Gastrocnemius medialis (tissue), 4 donors: ENCODE measurements at regions not wholly inside any gene's neighbourhood (a gene's known extent, or its start where the extent isn't known, plus 50 kb on each side); places are given as distances from the start of the nearest gene placed in this dataset.

Experiments used
- CTCF ChIP-seq, 5 experiments: fragments of 450-650 bp in 3 of 5; fragments of 200-600 bp in 2 of 5; sonication (generic) in 2 of 5; IDR thresholded peaks in 4 of 5; conservative IDR thresholded peaks in 1 of 5; 1 replicate in 4 of 5; 2 replicates in 1 of 5; pipeline ENCODE4 v1.5.1; 2016 to 2019; ENCODE audit warnings: antibody characterized with exemption in 5 of 5, mild to moderate bottlenecking in 3 of 5, moderate library complexity in 3 of 5
- POLR2A ChIP-seq, 2 donors: fragments of 450-650 bp; IDR thresholded peaks; one replicate each; pipeline ENCODE4 v1.6.1; 2017; ENCODE audit warnings: antibody characterized with exemption in 2 of 2, mild to moderate bottlenecking in 2 of 2, moderate library complexity in 2 of 2

DNA sequence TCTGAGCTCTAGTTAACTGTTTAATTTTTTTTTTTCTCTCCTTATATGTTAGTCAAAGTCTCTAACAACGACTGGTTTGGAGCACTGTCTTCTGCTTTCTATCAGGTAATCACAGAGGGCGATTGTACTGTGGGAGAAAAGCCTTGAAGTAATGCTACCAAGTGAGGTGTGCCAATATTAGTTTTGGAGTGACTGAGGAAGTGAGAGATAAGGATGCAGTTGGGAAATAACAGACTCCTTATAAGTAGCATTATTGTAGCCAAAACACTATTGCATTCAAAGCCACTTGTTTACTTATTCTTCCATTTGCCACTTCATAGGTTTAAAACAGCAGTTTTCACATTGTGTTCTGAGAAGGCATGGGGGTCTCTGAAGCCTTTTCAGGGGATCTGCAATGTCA lies 79.1 kb upstream of the SLC6A14 start:
- TF ChIP-seq POLR2A (IDR thresholded peaks at IDR 0.05) (no peak), CTCF (IDR thresholded peaks at IDR 0.05 in 4 of 5, conservative IDR thresholded peaks at IDR 0.05 in 1 of 5) (no peak)
